Left cardiac atrium (tissue), 4 donors: ENCODE measurements at regions not wholly inside any gene's neighbourhood (a gene's known extent, or its start where the extent isn't known, plus 50 kb on each side); places are given as distances from the start of the nearest gene placed in this dataset.

ENCODE experiments used
- ATAC-seq, 2 donors: fragments of 200-7000 bp; cut with Tn5 transposase; one replicate each; pipeline ENCODE4 v1.9.1; 2020; ENCODE audit warnings: mild to moderate bottlenecking in 2 of 2, moderate library complexity in 2 of 2
- DNase-seq: peaks from one replicate; pipeline ENCODE4 v3.0.0-alpha.2; 2020
- intact Hi-C, 2 donors: fragments of 100-400 bp; cut with DNase I; formaldehyde crosslinking; loops; one replicate each; pipeline versions ENCODE4 v1.14.1 to v1.15.1; 2022 to 2023
- donor health status: DM: no; HTN: yes; CAD: no.
- donor health status: DM: no; HTN: yes; CAD: no; lungs with severe emphysema.
- donor health status: DM: yes; HTN: yes; CAD: no.
- donor health status: Dilated cardiomyopathy.

- intact Hi-C loops: no loop called here
- DNase-seq: no peak
- ATAC-seq: no peak
Observed at GRCh38 chr12:92518071-92518470, 184.7 kb upstream of the PLEKHG7 start.

- ATAC-seq: peak in 1 of 2 donors; percentile 93
Observed at GRCh38 chr12:92516277-92516600, 186.6 kb upstream of the PLEKHG7 start.

GRCh38 chr12:92513231-92513730 lies 189.5 kb upstream of the PLEKHG7 start:
- no peak for DNase-seq
- intact Hi-C loops: no loop called here
- no peak for ATAC-seq

More at GRCh38 chr12:92516277-92516600, 186.6 kb upstream of the PLEKHG7 start:
- DNase-seq: no peak
- intact Hi-C loops: no loop called here

GRCh38 chr12:92511786-92512185 lies 191.0 kb upstream of the PLEKHG7 start:
- DNase-seq (no peak), ATAC-seq (peak in 1 of 2 donors; percentile 31)
- intact Hi-C loops: no loop called here

GRCh38 chr12:92509156-92509738 lies 193.5 kb upstream of the PLEKHG7 start:
- DNase-seq (no peak), ATAC-seq (no peak)
- intact Hi-C loops: loop anchor here (5.0 to 10.0 kb wide), 2 partner anchors 58 to 66 kb away; no protein-coding TSS in a partner anchor

GRCh38 chr12:92506891-92507290 lies 195.9 kb upstream of the PLEKHG7 start:
- DNase-seq (no peak), ATAC-seq (no peak)
- intact Hi-C loops: loop anchor here (5.0 to 10.0 kb wide), 2 partner anchors 60 to 68 kb away; no protein-coding TSS in a partner anchor

DNA sequence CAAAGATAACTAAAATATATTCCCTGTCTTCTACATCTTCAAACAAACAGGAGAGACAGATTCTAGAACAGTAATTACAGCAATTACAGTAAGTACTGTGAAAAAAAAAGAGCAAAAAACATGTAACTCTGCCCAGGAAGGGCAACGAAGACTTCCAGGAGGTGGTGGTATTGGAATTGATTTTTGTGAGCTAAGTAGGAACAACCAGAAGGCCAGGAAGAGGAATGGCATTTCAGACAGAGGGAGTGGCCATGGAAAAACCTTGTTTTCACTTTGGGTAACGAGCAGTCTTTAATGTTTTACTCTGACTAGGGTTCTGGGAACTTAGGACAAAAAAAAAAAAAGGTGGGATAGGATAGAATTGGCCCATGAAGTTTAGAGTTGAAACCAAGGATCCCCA lies 196.3 kb upstream of the PLEKHG7 start:
- intact Hi-C loops: loop anchor here (5.0 to 10.0 kb wide), 2 partner anchors 61 to 68 kb away; no protein-coding TSS in a partner anchor
- DNase-seq: no peak
- ATAC-seq: peak in 1 of 2 donors; percentile 11

- ATAC-seq: peak; percentile 54 to 76
- peak; percentile 67 for DNase-seq
- intact Hi-C loops: loop anchor here (5.0 to 10.0 kb wide), 2 partner anchors 62 to 69 kb away; no protein-coding TSS in a partner anchor
Observed at GRCh38 chr12:92505254-92506231, 197.2 kb upstream of the PLEKHG7 start.

DNA sequence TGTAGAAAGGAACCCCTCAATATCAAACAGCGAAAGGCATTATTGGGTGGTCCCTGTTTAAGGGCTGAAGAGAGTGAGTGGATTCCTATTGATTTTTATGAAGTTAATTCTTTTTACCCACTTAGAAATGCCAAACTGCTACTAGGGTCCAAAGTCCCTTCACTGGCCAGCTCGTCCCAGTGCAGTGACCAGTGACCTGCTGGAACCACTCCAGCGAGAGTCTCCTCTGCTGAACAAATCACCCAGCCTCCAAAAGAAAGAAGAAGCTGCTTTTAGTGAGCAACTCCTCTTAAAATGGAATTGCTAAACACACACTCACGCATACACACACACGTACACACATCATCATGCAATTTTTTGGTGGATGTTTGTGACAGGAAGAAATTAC lies 198.2 kb upstream of the PLEKHG7 start:
- ATAC-seq (no peak), DNase-seq (peak; percentile 45)
- intact Hi-C loops: loop anchor here in 1 of 2 donors (10.0 kb wide), 1 partner anchor 70 kb away; no protein-coding TSS in a partner anchor

DNA sequence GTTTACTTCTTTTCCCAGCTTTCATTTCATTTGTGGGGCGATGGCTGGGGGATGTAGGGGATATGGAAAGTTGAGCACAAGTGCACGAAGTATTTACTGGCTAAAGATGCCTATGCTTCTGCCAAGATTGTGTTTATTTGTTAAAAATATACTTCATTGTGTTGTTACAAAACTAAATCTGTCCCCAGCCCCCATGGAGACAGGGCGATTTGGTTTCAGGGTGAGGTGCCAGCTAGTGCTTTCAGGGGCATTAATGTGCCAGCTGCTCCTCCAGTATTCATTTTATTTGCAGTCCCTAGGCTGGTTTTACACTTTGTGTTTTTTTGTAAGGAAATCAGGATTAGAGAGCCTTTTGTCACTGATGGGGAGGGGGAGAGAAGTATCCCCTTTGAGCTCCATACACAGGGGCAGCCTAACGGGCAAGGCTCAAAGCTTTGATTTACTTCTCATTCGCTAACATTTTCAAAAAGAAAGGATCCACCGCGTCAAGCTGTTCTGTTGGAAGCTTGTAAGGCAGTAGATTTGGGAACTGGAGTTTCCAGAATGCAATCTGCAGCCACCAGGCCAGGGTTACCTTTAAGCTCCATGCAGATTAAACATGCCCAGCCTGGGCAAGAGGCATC lies 198.7 kb upstream of the PLEKHG7 start:
- intact Hi-C loops: loop anchor here in 1 of 2 donors (10.0 kb wide), 1 partner anchor 71 kb away; no protein-coding TSS in a partner anchor
- no peak for ATAC-seq

GRCh38 chr12:92503029-92503931 lies 199.5 kb upstream of the PLEKHG7 start:
- intact Hi-C loops: loop anchor here in 1 of 2 donors (10.0 kb wide), 1 partner anchor 72 kb away; no protein-coding TSS in a partner anchor
- ATAC-seq: peak in 1 of 2 donors; percentile 48
- no peak for DNase-seq

More for the DNA sequence above, 198.7 kb upstream of the PLEKHG7 start:
- no peak for DNase-seq

DNA sequence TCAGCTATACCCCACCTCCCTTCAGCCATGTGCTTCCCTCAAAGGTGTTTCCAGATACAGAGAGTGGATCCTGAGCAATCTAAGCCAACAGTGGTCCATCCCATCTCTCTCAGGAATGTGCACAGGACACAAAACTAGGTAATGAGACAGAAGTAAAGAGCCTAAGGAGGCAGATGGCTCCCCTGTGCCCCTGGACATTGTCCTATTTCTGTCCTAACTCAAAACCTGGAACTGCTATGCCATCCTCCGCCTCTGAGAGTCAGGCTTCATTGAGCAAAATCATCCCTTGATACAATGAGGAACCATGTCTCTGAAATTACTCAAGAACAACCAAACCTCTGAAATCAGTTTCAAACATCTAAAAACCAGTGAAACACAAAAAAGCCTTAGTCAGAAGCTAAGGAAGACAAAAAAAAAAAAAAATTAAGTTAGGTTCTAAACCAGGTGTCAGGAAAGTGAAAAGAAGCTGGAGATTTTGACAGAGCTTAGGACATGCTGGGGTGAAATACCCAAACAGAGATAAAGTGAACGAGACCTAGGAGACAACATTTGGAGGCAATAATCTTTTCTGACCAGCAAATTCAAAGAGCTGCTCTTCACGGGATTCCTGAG lies 200.3 kb upstream of the PLEKHG7 start:
- intact Hi-C loops: loop anchor here in 1 of 2 donors (10.0 kb wide), 1 partner anchor 72 kb away; no protein-coding TSS in a partner anchor
- no peak for DNase-seq
- ATAC-seq: peak; percentile 24 to 34

- intact Hi-C loops: no loop called here
Observed at GRCh38 chr12:92496790-92497189, 206.0 kb upstream of the PLEKHG7 start.

DNA sequence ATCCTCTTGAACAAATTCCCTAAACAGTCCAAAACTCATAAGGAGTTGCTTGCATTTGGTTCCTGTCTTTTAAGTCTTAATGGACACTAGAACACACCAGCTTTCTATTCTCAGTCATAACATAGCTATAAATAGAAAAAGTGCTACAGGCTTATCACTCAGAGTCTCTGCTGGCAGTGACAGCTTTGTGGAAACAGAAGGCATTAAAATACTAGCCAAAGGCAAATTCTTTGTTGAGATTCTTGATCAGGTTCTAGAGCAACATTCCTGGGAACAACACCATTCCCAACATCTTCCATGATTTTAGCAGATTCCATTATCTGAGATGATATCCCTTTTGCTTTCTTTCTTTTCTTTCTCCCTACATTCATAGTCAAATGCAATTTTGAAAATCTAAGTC lies 207.7 kb upstream of the PLEKHG7 start:
- no peak for DNase-seq
- peak; percentile 67 to 68 for ATAC-seq
- intact Hi-C loops: no loop called here

More at GRCh38 chr12:92496790-92497189, 206.0 kb upstream of the PLEKHG7 start:
- no peak for ATAC-seq
- no peak for DNase-seq

DNA sequence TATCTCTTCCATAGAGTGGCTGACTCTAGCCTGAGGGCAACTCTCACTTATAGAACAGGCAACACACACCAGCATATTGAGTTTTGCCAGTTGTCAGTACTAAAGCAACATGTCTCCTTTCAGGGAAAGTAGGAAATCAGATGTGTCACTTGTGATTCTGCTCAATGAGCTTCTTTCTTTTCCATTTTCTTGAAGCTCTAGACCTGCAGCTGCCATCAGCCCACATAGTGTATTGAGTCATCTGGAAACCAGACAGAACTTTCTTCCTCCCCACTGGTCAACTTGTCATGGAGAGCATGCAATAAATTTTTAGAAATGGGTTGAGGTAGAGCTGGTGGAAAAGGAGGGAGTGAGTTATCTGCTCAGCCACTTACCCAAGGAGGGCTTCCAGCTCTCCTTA lies 209.0 kb upstream of the PLEKHG7 start:
- DNase-seq: no peak
- intact Hi-C loops: no loop called here
- no peak for ATAC-seq

- DNase-seq: no peak
- intact Hi-C loops: no loop called here
- ATAC-seq: no peak
Observed at GRCh38 chr12:92492995-92493394, 209.8 kb upstream of the PLEKHG7 start.

GRCh38 chr12:92492291-92492690 lies 210.5 kb upstream of the PLEKHG7 start:
- ATAC-seq (no peak), DNase-seq (no peak)
- intact Hi-C loops: no loop called here

DNA sequence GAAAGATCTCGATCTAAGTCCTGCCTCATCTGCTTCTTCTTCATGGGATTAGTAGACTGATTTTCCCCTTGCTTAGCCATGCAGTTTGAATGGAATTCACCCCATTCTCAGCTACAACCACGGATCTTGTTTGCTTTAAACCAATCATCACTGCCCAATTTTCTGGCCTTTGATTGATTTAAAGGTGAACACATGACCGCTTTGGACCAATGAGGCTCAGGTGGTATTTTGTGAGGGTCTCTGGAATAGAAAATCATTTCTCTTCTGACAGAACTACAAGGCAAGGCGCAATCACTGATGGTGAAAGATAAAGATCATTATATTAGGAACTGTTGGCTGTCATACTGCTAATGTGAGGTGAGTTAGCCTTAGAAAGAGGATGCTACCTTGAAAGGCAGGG lies 213.0 kb upstream of the PLEKHG7 start:
- intact Hi-C loops: no loop called here
- ATAC-seq: no peak
- DNase-seq: no peak
